OCI-LY3 (cell line): ENCODE measurements at regions not wholly inside any gene's neighbourhood (a gene's known extent, or its start where the extent isn't known, plus 50 kb on each side); places are given as distances from the start of the nearest gene placed in this dataset.

Experiments
- CTCF ChIP-seq: fragments of 200-600, 300-600 bp; sonication (generic); IDR thresholded peaks from 2 replicates; pipeline ENCODE4 v1.5.1; 2014; ENCODE audit warnings: antibody characterized with exemption, low read length, low read depth
- EZH2phosphoT487 ChIP-seq: fragments of 200-600 bp; shearing (Covaris generic); IDR thresholded peaks from 2 replicates; pipeline ENCODE4 v1.6.1; 2018; ENCODE audit warnings: antibody characterized with exemption, mixed run types, low read depth

DNA sequence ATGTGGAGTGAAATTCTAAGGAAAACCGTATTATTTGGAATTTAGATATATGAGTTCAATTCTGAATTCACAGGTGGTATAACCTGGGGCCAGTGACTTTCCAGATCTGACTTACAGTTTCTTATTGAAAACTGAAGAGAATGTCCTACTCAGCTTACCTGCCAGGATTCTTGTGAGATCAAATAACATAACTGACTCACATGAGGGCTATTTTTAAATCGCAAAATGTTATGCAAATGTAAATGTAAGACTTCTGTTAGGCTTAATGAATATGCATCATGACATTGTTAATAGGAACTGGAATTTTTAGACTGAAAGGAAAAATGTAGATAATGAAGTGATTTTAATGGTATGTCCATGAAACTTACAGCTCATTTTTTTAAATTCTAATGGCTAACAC, 1142.1 kb downstream of the FLRT2 start:
- no peak for TF ChIP-seq CTCF
- no peak for TF ChIP-seq EZH2phosphoT487
